Right ventricle myocardium superior (tissue), 1 donor: ENCODE measurements at regions not wholly inside any gene's neighbourhood (a gene's known extent, or its start where the extent isn't known, plus 50 kb on each side); places are given as distances from the start of the nearest gene placed in this dataset.

Experiments used
- ATAC-seq: fragments of 200-7000 bp; cut with Tn5 transposase; one replicate; pipeline ENCODE4 v1.9.1; 2020; ENCODE audit warnings: mild to moderate bottlenecking; ENCODE audit not compliant: poor library complexity
- DNase-seq: peaks from one replicate; pipeline ENCODE4 v3.0.0-alpha.2; 2020
- intact Hi-C: fragments of 100-400 bp; cut with DNase I; formaldehyde crosslinking; loops from one replicate; pipeline ENCODE4 v1.11.2; 2022
- donor health status: DM: no; HTN: yes; CAD: no; lungs with severe emphysema.

- no peak for ATAC-seq
- intact Hi-C loops: no loop called here
- no peak for DNase-seq
Observed at GRCh38 chr10:128338951-128339350, 212.7 kb upstream of the MKI67 start.

- ATAC-seq (no peak), DNase-seq (no peak)
- intact Hi-C loops: no loop called here
Observed at GRCh38 chr10:128339753-128340152, 213.5 kb upstream of the MKI67 start.

- intact Hi-C loops: no loop called here
- DNase-seq (no peak), ATAC-seq (no peak)
Observed at GRCh38 chr10:128345353-128345752, 219.1 kb upstream of the MKI67 start.

- intact Hi-C loops: no loop called here
- ATAC-seq: no peak
- DNase-seq: no peak
Observed at GRCh38 chr10:128360783-128361182, 234.6 kb upstream of the MKI67 start.

GRCh38 chr10:128361487-128361886 is 235.3 kb upstream of the MKI67 start:
- intact Hi-C loops: no loop called here
- DNase-seq (no peak), ATAC-seq (no peak)

GRCh38 chr10:128362514-128362913 is 236.3 kb upstream of the MKI67 start:
- intact Hi-C loops: no loop called here
- no peak for ATAC-seq

GRCh38 chr10:128364631-128365030 is 238.4 kb upstream of the MKI67 start:
- intact Hi-C loops: no loop called here
- DNase-seq (no peak), ATAC-seq (no peak)

More at GRCh38 chr10:128362514-128362913, 236.3 kb upstream of the MKI67 start:
- DNase-seq: no peak

GRCh38 chr10:128365156-128365725 is 239.0 kb upstream of the MKI67 start:
- DNase-seq (no peak), ATAC-seq (no peak)
- intact Hi-C loops: no loop called here

- intact Hi-C loops: no loop called here
- no peak for DNase-seq
- no peak for ATAC-seq
Observed at GRCh38 chr10:128367807-128368206, 241.6 kb upstream of the MKI67 start.

GRCh38 chr10:128369101-128369650 is 243.0 kb upstream of the MKI67 start:
- intact Hi-C loops: no loop called here
- DNase-seq (no peak), ATAC-seq (no peak)

GRCh38 chr10:128373071-128373749 is 247.0 kb upstream of the MKI67 start:
- intact Hi-C loops: no loop called here
- no peak for ATAC-seq
- DNase-seq: no peak

GRCh38 chr10:128373831-128374230 is 247.6 kb upstream of the MKI67 start:
- ATAC-seq: no peak
- no peak for DNase-seq
- intact Hi-C loops: no loop called here

- intact Hi-C loops: no loop called here
- no peak for DNase-seq
- no peak for ATAC-seq
Observed at GRCh38 chr10:128375171-128375570, 248.9 kb upstream of the MKI67 start.

GRCh38 chr10:128377364-128377987 is 251.3 kb upstream of the MKI67 start:
- intact Hi-C loops: no loop called here
- no peak for DNase-seq
- ATAC-seq: no peak

GRCh38 chr10:128377988-128378387 is 251.8 kb upstream of the MKI67 start:
- intact Hi-C loops: no loop called here
- ATAC-seq: peak; percentile 36

GRCh38 chr10:128380946-128381345 is 254.7 kb upstream of the MKI67 start:
- no peak for ATAC-seq
- intact Hi-C loops: no loop called here
- DNase-seq: no peak

More at GRCh38 chr10:128377988-128378387, 251.8 kb upstream of the MKI67 start:
- DNase-seq: no peak

- ATAC-seq (no peak), DNase-seq (no peak)
- intact Hi-C loops: no loop called here
Observed at GRCh38 chr10:128382225-128382624, 256.0 kb upstream of the MKI67 start.

GRCh38 chr10:128384831-128385230 is 258.6 kb upstream of the MKI67 start:
- intact Hi-C loops: no loop called here
- no peak for ATAC-seq
- no peak for DNase-seq

- ATAC-seq (no peak), DNase-seq (no peak)
- intact Hi-C loops: no loop called here
Observed at GRCh38 chr10:128386231-128386630, 260.0 kb upstream of the MKI67 start.
